Small intestine (tissue), 7 donors: ENCODE measurements at regions not wholly inside any gene's neighbourhood (a gene's known extent, or its start where the extent isn't known, plus 50 kb on each side); places are given as distances from the start of the nearest gene placed in this dataset.
A peak's percentile ranks its signal among the peaks of the same experiment; 100 is the strongest.

Source experiments
- DNase-seq, 2 donors: peaks; one replicate each; pipeline versions ENCODE4 v3.0.0 to v3.0.0-alpha.2; 2013
- FAIRE-seq: peaks from 2 replicates; lab custom pipeline; 2012; peaks lifted over from hg19 to GRCh38; lab: Jason Lieb, UNC
- H3K27ac ChIP-seq, 3 donors: one replicate each; pipeline ENCODE4 v1.5.1; 2013; ENCODE audit warnings: low read length in 2 of 3, mild to moderate bottlenecking in 2 of 3, control low read depth in 1 of 3, inconsistent platforms in 1 of 3, low read depth in 1 of 3, moderate library complexity in 1 of 3
- H3K27me3 ChIP-seq, 3 donors: one replicate each; pipeline ENCODE4 v1.6.1; 2013; ENCODE audit warnings: low read length in 3 of 3, inconsistent platforms in 1 of 3; ENCODE audit not compliant: control insufficient read depth in 3 of 3, insufficient read depth in 3 of 3
- H3K36me3 ChIP-seq, 3 donors: one replicate each; pipeline ENCODE4 v1.6.1; 2013; ENCODE audit warnings: low read length in 3 of 3, inconsistent platforms in 1 of 3, low read depth in 1 of 3, mild to moderate bottlenecking in 1 of 3, moderate library complexity in 1 of 3; ENCODE audit not compliant: control insufficient read depth in 3 of 3, insufficient read depth in 2 of 3
- H3K4me1 ChIP-seq, 3 donors: one replicate each; pipeline ENCODE4 v1.6.1; 2013; ENCODE audit warnings: low read length in 2 of 3, inconsistent platforms in 1 of 3, low read depth in 1 of 3, mild to moderate bottlenecking in 1 of 3, moderate library complexity in 1 of 3; ENCODE audit not compliant: control insufficient read depth in 3 of 3, insufficient read depth in 2 of 3
- H3K4me3 ChIP-seq, 3 donors: one replicate each; pipeline ENCODE4 v1.5.1; 2013; ENCODE audit warnings: low read length in 3 of 3, control low read depth in 1 of 3, inconsistent platforms in 1 of 3, low read depth in 1 of 3, mild to moderate bottlenecking in 1 of 3, moderate library complexity in 1 of 3
- H3K9me3 ChIP-seq, 2 donors: one replicate each; pipeline ENCODE4 v1.6.1; 2013; ENCODE audit warnings: low read depth in 1 of 2, low read length in 1 of 2; ENCODE audit not compliant: control insufficient read depth in 2 of 2, insufficient read depth in 1 of 2
- WGBS, 3 donors: extraction: QIAGEN DNeasy Blood & Tissue Kit; methylation state at CpG; one replicate each; pipeline ENCODE4 v1.1.7; 2013; 5-methylcytosine and 5-hydroxymethylcytosine counted together
- donor health status: healthy with polysubstance abuse.
- donor health status: control.
- donor health status: control.
- donor health status: Bipolar disorder and iron deficiency.
- donor health status: healthy.

DNA sequence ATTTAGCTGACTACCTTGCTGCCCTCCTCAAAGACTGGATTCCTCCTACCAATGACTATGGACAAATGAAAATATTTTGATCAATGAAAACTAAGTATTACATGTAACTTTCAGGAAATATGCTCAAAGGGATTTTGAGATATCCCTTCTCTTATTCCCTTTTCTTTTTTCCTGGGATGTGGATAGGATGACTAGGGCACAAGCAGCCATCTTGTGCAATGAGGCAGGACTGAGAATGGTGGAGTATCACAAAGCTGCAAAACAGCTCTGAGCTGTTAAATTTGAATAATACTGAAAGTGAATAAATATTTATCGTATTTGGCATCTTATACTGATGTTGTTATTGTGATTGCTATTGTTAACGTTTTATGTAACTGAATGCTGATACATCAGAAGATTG, 333.1 kb upstream of the NUDT12 start:
- Histone ChIP-seq H3K9me3 (peaks cover 0 to 7% of the 10 kb centered on the region in 2 donors), H3K4me1 (no peaks in the 10 kb centered on the region), H3K36me3 (no peaks in the 10 kb centered on the region), H3K27ac (no peak overlapping the region), H3K4me3 (no peak overlapping the region), H3K27me3 (no peaks in the 10 kb centered on the region)
- FAIRE-seq: no peak
- 85% methylated on average over 2 of the region's 2 CpGs for WGBS, 3 donors
- DNase-seq: no peak

DNA sequence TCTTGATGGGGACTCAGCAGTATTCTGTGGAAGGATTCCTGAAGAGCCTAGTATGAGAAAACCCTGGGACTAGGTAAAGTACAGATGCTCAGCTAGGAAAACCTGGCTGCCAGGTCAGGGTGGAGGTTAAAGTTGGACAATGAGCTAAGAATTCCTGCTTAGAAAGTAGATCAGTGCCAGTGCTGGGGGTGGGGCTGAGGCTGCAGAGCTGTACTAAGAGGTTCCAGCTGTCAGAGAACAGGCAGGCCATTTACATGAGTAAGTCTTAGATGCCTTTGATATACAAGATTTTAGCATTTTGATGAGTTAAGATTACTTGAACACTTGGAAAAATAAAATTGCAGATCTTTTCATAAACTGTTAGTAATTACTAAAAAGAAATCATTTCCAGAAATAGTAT, 332.3 kb upstream of the NUDT12 start:
- no peaks in the 10 kb centered on the region for H3K27me3 ChIP-seq
- DNase-seq (no peak), FAIRE-seq (no peak)
- no peak overlapping the region for H3K27ac ChIP-seq
- H3K36me3 ChIP-seq: no peaks in the 10 kb centered on the region
- peaks cover 0 to 2% of the 10 kb centered on the region in 2 donors for H3K9me3 ChIP-seq
- no peak overlapping the region for H3K4me3 ChIP-seq
- H3K4me1 ChIP-seq: no peaks in the 10 kb centered on the region

DNA sequence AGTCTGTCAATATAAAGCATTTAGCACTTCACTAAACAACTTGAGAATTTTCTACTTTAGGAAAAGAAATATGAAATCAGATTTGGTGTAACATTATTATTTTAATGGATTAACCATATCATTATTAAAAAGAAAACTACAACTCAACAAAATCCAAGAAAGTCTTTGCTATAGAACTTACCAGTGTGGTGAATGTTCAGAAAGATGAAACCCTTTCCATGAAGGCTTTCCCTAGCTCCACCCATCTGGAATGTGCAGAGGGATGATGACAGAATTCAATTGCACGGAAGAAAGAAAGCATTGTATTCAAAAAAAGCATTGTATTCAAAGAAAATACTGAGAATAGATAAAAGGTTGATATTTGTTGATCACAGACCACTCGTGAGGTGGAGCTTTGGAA, 328.6 kb upstream of the NUDT12 start:
- H3K27ac ChIP-seq: no peak overlapping the region
- no peaks in the 10 kb centered on the region for H3K27me3 ChIP-seq
- H3K36me3 ChIP-seq: no peaks in the 10 kb centered on the region
- no peaks in the 10 kb centered on the region for H3K9me3 ChIP-seq
- DNase-seq (no peak), FAIRE-seq (no peak)
- H3K4me3 ChIP-seq: no peak overlapping the region
- no peaks in the 10 kb centered on the region for H3K4me1 ChIP-seq
- WGBS, 3 donors: 56 to 65% (median 65%) methylated on average over 2 of the region's 2 CpGs

DNA sequence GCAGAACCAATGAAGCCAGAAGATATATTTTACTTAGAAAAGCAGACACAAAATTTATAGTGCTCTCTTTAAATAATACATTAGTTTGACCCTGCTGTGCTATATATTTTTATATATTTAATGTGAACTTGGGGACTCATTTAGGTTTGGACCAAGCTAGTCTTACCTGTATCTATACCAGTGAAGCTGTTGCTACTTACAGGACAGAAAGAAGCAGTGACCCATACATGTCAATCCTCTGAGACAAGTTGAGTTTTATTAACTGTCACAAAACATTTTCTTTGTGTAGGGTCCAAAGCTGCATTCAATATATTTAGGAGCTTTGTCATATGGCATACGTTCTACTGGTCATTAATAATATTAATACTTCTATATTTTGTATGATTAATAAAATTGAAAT, 327.7 kb upstream of the NUDT12 start:
- Histone ChIP-seq H3K9me3 (no peaks in the 10 kb centered on the region), H3K4me1 (no peaks in the 10 kb centered on the region), H3K27ac (no peak overlapping the region), H3K36me3 (no peaks in the 10 kb centered on the region), H3K27me3 (no peaks in the 10 kb centered on the region), H3K4me3 (no peak overlapping the region)
- no peak for DNase-seq
- FAIRE-seq: no peak
- WGBS, 3 donors: 73 to 76% (median 74%) methylated on average over 1 of the region's 1 CpG

DNA sequence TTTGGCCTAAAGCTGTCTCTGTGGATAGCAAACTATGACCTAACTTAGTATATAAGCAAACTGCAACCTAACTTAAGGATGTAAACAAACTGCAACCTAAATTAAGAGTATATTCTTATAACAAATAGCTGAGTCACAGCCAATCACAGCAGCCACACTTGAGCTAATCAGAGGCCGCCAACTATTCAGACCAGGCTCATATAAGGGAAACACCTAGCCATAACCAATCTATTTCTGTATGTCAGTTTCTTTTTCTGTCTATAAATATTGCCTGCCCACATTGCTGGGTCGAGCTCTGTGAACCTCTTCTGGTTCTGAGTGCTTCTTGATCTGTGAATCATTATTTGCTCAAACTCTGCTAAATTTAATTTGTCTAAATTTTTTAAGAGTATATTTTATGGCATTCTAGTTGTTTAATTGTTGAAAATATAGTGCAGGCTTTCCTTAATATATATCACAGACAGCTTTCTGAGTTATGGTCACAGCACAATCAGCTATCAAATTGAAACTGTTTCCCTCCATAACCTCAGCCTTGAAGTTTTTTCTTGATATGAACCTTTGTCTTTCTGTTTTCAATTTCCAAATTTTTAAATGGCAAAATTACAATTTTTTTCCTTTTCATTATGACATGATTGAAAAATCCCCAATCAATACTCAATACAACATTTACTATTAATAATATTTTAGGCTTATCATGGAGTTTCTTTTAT, 327.1 kb upstream of the NUDT12 start:
- H3K27ac ChIP-seq: no peak overlapping the region
- H3K27me3 ChIP-seq: no peaks in the 10 kb centered on the region
- FAIRE-seq: no peak
- 59 to 73% (median 61%) methylated on average over 2 of the region's 2 CpGs for WGBS, 3 donors
- no peak for DNase-seq
- no peaks in the 10 kb centered on the region for H3K9me3 ChIP-seq
- no peaks in the 10 kb centered on the region for H3K4me1 ChIP-seq
- H3K4me3 ChIP-seq: no peak overlapping the region
- no peaks in the 10 kb centered on the region for H3K36me3 ChIP-seq

DNA sequence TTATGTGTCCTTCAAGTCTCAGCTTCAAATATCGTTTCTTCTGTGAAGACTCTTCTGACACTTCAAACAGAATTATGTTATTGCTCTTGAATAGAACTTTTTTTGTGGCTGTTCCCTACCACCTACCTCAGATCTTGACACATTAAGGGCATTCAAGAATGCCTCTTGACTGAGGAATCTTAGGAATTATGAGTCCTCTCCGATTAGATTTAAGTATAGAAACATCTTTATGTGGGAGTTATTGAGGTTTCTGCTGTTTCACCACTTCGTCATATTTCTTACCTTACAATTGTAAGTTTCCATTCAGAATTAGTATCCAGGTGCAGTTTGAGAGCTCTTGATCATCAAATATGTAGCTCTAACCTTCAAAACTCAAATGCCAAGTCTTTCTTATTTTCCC, 324.2 kb upstream of the NUDT12 start:
- Histone ChIP-seq H3K27me3 (no peaks in the 10 kb centered on the region), H3K4me3 (no peak overlapping the region), H3K9me3 (no peaks in the 10 kb centered on the region), H3K27ac (no peak overlapping the region), H3K4me1 (no peaks in the 10 kb centered on the region), H3K36me3 (no peaks in the 10 kb centered on the region)
- 74 to 85% (median 79%) methylated on average over 3 of the region's 3 CpGs for WGBS, 3 donors
- DNase-seq: no peak
- no peak for FAIRE-seq

DNA sequence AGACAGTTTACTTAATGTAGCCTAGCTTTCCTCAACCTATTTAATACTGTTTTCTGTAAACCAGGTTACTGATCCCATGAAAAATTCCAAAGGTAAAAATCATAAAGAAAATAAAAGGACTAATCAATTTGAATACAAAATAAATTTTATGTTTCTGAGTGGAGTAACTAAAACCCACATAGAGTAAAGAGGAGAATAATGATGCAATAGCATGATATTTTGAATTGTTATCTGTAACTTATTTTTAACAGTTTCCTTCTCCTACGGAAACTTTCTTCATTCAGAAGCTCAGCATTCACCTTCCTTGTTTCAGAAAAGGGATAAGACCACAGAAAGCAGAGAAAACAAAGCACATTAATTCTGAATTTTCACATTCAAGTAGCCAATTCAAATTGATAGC, 320.6 kb upstream of the NUDT12 start:
- FAIRE-seq: peak; percentile 15
- DNase-seq: no peak
- 81 to 84% (median 83%) methylated on average over 1 of the region's 1 CpG for WGBS, 3 donors
- no peaks in the 10 kb centered on the region for H3K27me3 ChIP-seq
- no peak overlapping the region for H3K4me3 ChIP-seq
- no peaks in the 10 kb centered on the region for H3K9me3 ChIP-seq
- no peaks in the 10 kb centered on the region for H3K4me1 ChIP-seq
- H3K27ac ChIP-seq: no peak overlapping the region
- no peaks in the 10 kb centered on the region for H3K36me3 ChIP-seq

DNA sequence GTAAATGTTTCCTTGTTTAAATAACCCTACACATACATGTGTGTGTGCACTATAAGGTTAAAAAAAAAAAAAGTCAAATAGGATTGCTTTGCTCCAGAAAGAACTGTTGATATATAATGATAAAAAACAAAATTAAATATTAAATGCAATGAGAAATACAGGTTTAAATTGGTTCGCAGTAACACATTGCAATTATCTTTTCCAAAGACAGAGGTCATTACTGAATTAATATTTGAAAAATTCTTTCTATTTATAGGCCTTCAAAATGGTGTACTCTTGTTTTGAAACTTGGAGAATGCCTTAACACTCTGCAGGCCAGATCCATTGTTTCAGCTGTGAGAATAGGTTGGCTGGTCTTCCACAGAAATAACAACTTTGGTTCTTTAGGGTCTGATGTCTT, 319.0 kb upstream of the NUDT12 start:
- Histone ChIP-seq H3K4me3 (no peak overlapping the region), H3K9me3 (peaks cover 0 to 4% of the 10 kb centered on the region in 2 donors), H3K27ac (no peak overlapping the region), H3K4me1 (no peaks in the 10 kb centered on the region), H3K27me3 (no peaks in the 10 kb centered on the region), H3K36me3 (no peaks in the 10 kb centered on the region)
- no peak for FAIRE-seq
- DNase-seq: no peak
- WGBS, 3 donors: 86 to 91% (median 91%) methylated on average over 1 of the region's 1 CpG
